Upper lobe of left lung (tissue), 4 donors: ENCODE measurements at regions not wholly inside any gene's neighbourhood (a gene's known extent, or its start where the extent isn't known, plus 50 kb on each side); places are given as distances from the start of the nearest gene placed in this dataset.

Source experiments
- POLR2A ChIP-seq, 4 donors: fragments of 450-650 bp; IDR thresholded peaks; one replicate each; pipeline ENCODE4 v1.5.1; 2016 to 2017; ENCODE audit warnings: antibody characterized with exemption in 4 of 4, mild to moderate bottlenecking in 2 of 4
- POLR2AphosphoS5 ChIP-seq, 2 donors: sonication (generic); formaldehyde crosslinking; IDR thresholded peaks; one replicate each; pipeline ENCODE4 v1.5.1; 2017; ENCODE audit warnings: antibody characterized with exemption in 2 of 2
- TF ChIP-seq, protein P1 (sequence below), 6 experiments: fragments of 450-650 bp in 4 of 6; fragments of 200-600 bp in 2 of 6; sonication (generic) in 2 of 6; IDR thresholded peaks; one replicate each; pipeline ENCODE4 v1.5.1; 2016 to 2019; ENCODE audit warnings: antibody characterized with exemption in 6 of 6

- TF ChIP-seq, protein P1, sequence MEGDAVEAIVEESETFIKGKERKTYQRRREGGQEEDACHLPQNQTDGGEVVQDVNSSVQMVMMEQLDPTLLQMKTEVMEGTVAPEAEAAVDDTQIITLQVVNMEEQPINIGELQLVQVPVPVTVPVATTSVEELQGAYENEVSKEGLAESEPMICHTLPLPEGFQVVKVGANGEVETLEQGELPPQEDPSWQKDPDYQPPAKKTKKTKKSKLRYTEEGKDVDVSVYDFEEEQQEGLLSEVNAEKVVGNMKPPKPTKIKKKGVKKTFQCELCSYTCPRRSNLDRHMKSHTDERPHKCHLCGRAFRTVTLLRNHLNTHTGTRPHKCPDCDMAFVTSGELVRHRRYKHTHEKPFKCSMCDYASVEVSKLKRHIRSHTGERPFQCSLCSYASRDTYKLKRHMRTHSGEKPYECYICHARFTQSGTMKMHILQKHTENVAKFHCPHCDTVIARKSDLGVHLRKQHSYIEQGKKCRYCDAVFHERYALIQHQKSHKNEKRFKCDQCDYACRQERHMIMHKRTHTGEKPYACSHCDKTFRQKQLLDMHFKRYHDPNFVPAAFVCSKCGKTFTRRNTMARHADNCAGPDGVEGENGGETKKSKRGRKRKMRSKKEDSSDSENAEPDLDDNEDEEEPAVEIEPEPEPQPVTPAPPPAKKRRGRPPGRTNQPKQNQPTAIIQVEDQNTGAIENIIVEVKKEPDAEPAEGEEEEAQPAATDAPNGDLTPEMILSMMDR (IDR thresholded peaks at IDR 0.05), result no peak
- no peak for TF ChIP-seq POLR2AphosphoS5 (IDR thresholded peaks at IDR 0.05)
- TF ChIP-seq POLR2A (IDR thresholded peaks at IDR 0.05), result no peak
These were observed 310.8 kb upstream of the ADAMTSL1 start for GRCh38 chr9:18163146-18163545.
